ENCODE measurements at regions not wholly inside any gene's neighbourhood (a gene's known extent, or its start where the extent isn't known, plus 50 kb on each side); places are given as distances from the start of the nearest gene placed in this dataset.

- Mint-ChIP-seq H3K4me3 (no peak overlapping the region), H3K9me3 (no peaks in the 10 kb centered on the region), H3K4me1 (ENCODE audit: low read depth) (no peaks in the 10 kb centered on the region), H3K27me3 (ENCODE audit: insufficient read depth) (peaks cover 10% of the 10 kb centered on the region), H3K36me3 (ENCODE audit: low read depth) (no peaks in the 10 kb centered on the region), H3K27ac (no peak overlapping the region)
- intact Hi-C loops (cut with micrococcal nuclease) = loop anchor here (1.0 kb wide), 2 partner anchors 45 to 73 kb away; no protein-coding TSS in a partner anchor
- no peak for DNase-seq (ENCODE audit: low spot score)
Measured at GRCh38 chr5:115415143-115415491, 118.7 kb upstream of the CCDC112 start.

- no peak overlapping the region for H3K4me3 Mint-ChIP-seq
- intact Hi-C loops (cut with micrococcal nuclease) = loop anchor here (1.0 kb wide), 2 partner anchors 46 to 74 kb away; no protein-coding TSS in a partner anchor
Measured at GRCh38 chr5:115414406-115415142, 118.1 kb upstream of the CCDC112 start.

GRCh38 chr5:115413651-115414050 is 117.2 kb upstream of the CCDC112 start:
- H3K9me3 Mint-ChIP-seq = no peaks in the 10 kb centered on the region
- intact Hi-C loops (cut with micrococcal nuclease) = no loop called here
- H3K4me3 Mint-ChIP-seq = no peak overlapping the region
- H3K36me3 Mint-ChIP-seq (ENCODE audit: low read depth) = no peaks in the 10 kb centered on the region
- no peak for DNase-seq (ENCODE audit: low spot score)
- H3K27me3 Mint-ChIP-seq (ENCODE audit: insufficient read depth) = peaks cover 5% of the 10 kb centered on the region
- no peaks in the 10 kb centered on the region for H3K4me1 Mint-ChIP-seq (ENCODE audit: low read depth)
- H3K27ac Mint-ChIP-seq = no peak overlapping the region

More at GRCh38 chr5:115414406-115415142, 118.1 kb upstream of the CCDC112 start:
- Mint-ChIP-seq H3K36me3 (ENCODE audit: low read depth) (no peaks in the 10 kb centered on the region), H3K4me1 (ENCODE audit: low read depth) (no peaks in the 10 kb centered on the region), H3K27ac (peak overlapping the region; percentile 45), H3K27me3 (ENCODE audit: insufficient read depth) (peaks cover 10% of the 10 kb centered on the region), H3K9me3 (no peaks in the 10 kb centered on the region)
- no peak for DNase-seq (ENCODE audit: low spot score)

GRCh38 chr5:115409094-115409493 is 112.6 kb upstream of the CCDC112 start:
- no peaks in the 10 kb centered on the region for H3K4me1 Mint-ChIP-seq (ENCODE audit: low read depth)
- H3K36me3 Mint-ChIP-seq (ENCODE audit: low read depth) = no peaks in the 10 kb centered on the region
- H3K9me3 Mint-ChIP-seq = no peaks in the 10 kb centered on the region
- DNase-seq (ENCODE audit: low spot score) = no peak
- peaks cover 1% of the 10 kb centered on the region for H3K27me3 Mint-ChIP-seq (ENCODE audit: insufficient read depth)
- intact Hi-C loops (cut with micrococcal nuclease) = no loop called here
- no peak overlapping the region for H3K27ac Mint-ChIP-seq
- no peak overlapping the region for H3K4me3 Mint-ChIP-seq

- intact Hi-C loops (cut with micrococcal nuclease) = no loop called here
- no peaks in the 10 kb centered on the region for H3K9me3 Mint-ChIP-seq
- peaks cover 2% of the 10 kb centered on the region for H3K27me3 Mint-ChIP-seq (ENCODE audit: insufficient read depth)
- no peaks in the 10 kb centered on the region for H3K4me1 Mint-ChIP-seq (ENCODE audit: low read depth)
- H3K4me3 Mint-ChIP-seq = no peak overlapping the region
- no peaks in the 10 kb centered on the region for H3K36me3 Mint-ChIP-seq (ENCODE audit: low read depth)
- no peak for DNase-seq (ENCODE audit: low spot score)
- no peak overlapping the region for H3K27ac Mint-ChIP-seq
Measured at GRCh38 chr5:115402822-115403577, 106.5 kb upstream of the CCDC112 start.

GRCh38 chr5:115402092-115402491 is 105.6 kb upstream of the CCDC112 start:
- Mint-ChIP-seq H3K9me3 (no peaks in the 10 kb centered on the region), H3K36me3 (ENCODE audit: low read depth) (no peaks in the 10 kb centered on the region), H3K27me3 (ENCODE audit: insufficient read depth) (peaks cover 2% of the 10 kb centered on the region), H3K27ac (no peak overlapping the region), H3K4me3 (no peak overlapping the region), H3K4me1 (ENCODE audit: low read depth) (no peaks in the 10 kb centered on the region)
- DNase-seq (ENCODE audit: low spot score) = no peak
- intact Hi-C loops (cut with micrococcal nuclease) = no loop called here

- H3K36me3 Mint-ChIP-seq (ENCODE audit: low read depth) = no peaks in the 10 kb centered on the region
- H3K4me3 Mint-ChIP-seq = no peak overlapping the region
- no peak for DNase-seq (ENCODE audit: low spot score)
- intact Hi-C loops (cut with micrococcal nuclease) = no loop called here
- H3K27ac Mint-ChIP-seq = no peak overlapping the region
- H3K9me3 Mint-ChIP-seq = no peaks in the 10 kb centered on the region
- no peaks in the 10 kb centered on the region for H3K4me1 Mint-ChIP-seq (ENCODE audit: low read depth)
- no peaks in the 10 kb centered on the region for H3K27me3 Mint-ChIP-seq (ENCODE audit: insufficient read depth)
Measured at GRCh38 chr5:115398719-115399118, 102.3 kb upstream of the CCDC112 start.

- Mint-ChIP-seq H3K4me3 (no peak overlapping the region), H3K4me1 (ENCODE audit: low read depth) (no peaks in the 10 kb centered on the region), H3K36me3 (ENCODE audit: low read depth) (no peaks in the 10 kb centered on the region), H3K9me3 (no peaks in the 10 kb centered on the region), H3K27me3 (ENCODE audit: insufficient read depth) (no peaks in the 10 kb centered on the region), H3K27ac (no peak overlapping the region)
- DNase-seq (ENCODE audit: low spot score) = no peak
- intact Hi-C loops (cut with micrococcal nuclease) = no loop called here
Measured at GRCh38 chr5:115396688-115397087, 100.2 kb upstream of the CCDC112 start.

- no peak overlapping the region for H3K4me3 Mint-ChIP-seq
- H3K36me3 Mint-ChIP-seq (ENCODE audit: low read depth) = no peaks in the 10 kb centered on the region
- H3K27me3 Mint-ChIP-seq (ENCODE audit: insufficient read depth) = no peaks in the 10 kb centered on the region
- H3K27ac Mint-ChIP-seq = no peak overlapping the region
- no peaks in the 10 kb centered on the region for H3K4me1 Mint-ChIP-seq (ENCODE audit: low read depth)
- intact Hi-C loops (cut with micrococcal nuclease) = no loop called here
- DNase-seq (ENCODE audit: low spot score) = no peak
- H3K9me3 Mint-ChIP-seq = no peaks in the 10 kb centered on the region
Measured at GRCh38 chr5:115396081-115396480, 99.6 kb upstream of the CCDC112 start.

GRCh38 chr5:115394531-115394930 is 98.1 kb upstream of the CCDC112 start:
- H3K9me3 Mint-ChIP-seq = no peaks in the 10 kb centered on the region
- DNase-seq (ENCODE audit: low spot score) = no peak

GRCh38 chr5:115393239-115393638 is 96.8 kb upstream of the CCDC112 start:
- H3K4me3 Mint-ChIP-seq = no peak overlapping the region
- intact Hi-C loops (cut with micrococcal nuclease) = no loop called here
- H3K9me3 Mint-ChIP-seq = no peaks in the 10 kb centered on the region
- no peak overlapping the region for H3K27ac Mint-ChIP-seq
- no peak for DNase-seq (ENCODE audit: low spot score)
- no peaks in the 10 kb centered on the region for H3K27me3 Mint-ChIP-seq (ENCODE audit: insufficient read depth)
- no peaks in the 10 kb centered on the region for H3K36me3 Mint-ChIP-seq (ENCODE audit: low read depth)
- no peaks in the 10 kb centered on the region for H3K4me1 Mint-ChIP-seq (ENCODE audit: low read depth)

More at GRCh38 chr5:115394531-115394930, 98.1 kb upstream of the CCDC112 start:
- intact Hi-C loops (cut with micrococcal nuclease) = no loop called here
- Mint-ChIP-seq H3K4me1 (ENCODE audit: low read depth) (no peaks in the 10 kb centered on the region), H3K36me3 (ENCODE audit: low read depth) (no peaks in the 10 kb centered on the region), H3K27ac (no peak overlapping the region), H3K4me3 (no peak overlapping the region), H3K27me3 (ENCODE audit: insufficient read depth) (no peaks in the 10 kb centered on the region)

- no peak overlapping the region for H3K4me3 Mint-ChIP-seq
- no peaks in the 10 kb centered on the region for H3K4me1 Mint-ChIP-seq (ENCODE audit: low read depth)
- DNase-seq (ENCODE audit: low spot score) = no peak
- no peaks in the 10 kb centered on the region for H3K9me3 Mint-ChIP-seq
- H3K27me3 Mint-ChIP-seq (ENCODE audit: insufficient read depth) = no peaks in the 10 kb centered on the region
- intact Hi-C loops (cut with micrococcal nuclease) = no loop called here
- no peaks in the 10 kb centered on the region for H3K36me3 Mint-ChIP-seq (ENCODE audit: low read depth)
- H3K27ac Mint-ChIP-seq = no peak overlapping the region
Measured at GRCh38 chr5:115392611-115393010, 96.2 kb upstream of the CCDC112 start.

GRCh38 chr5:115391780-115392179 is 95.3 kb upstream of the CCDC112 start:
- Mint-ChIP-seq H3K27me3 (ENCODE audit: insufficient read depth) (no peaks in the 10 kb centered on the region), H3K4me3 (no peak overlapping the region), H3K9me3 (no peaks in the 10 kb centered on the region), H3K4me1 (ENCODE audit: low read depth) (no peaks in the 10 kb centered on the region), H3K27ac (no peak overlapping the region), H3K36me3 (ENCODE audit: low read depth) (no peaks in the 10 kb centered on the region)
- DNase-seq (ENCODE audit: low spot score) = no peak
- intact Hi-C loops (cut with micrococcal nuclease) = no loop called here
